ENCODE measurements at regions not wholly inside any gene's neighbourhood (a gene's known extent, or its start where the extent isn't known, plus 50 kb on each side); places are given as distances from the start of the nearest gene placed in this dataset.

GRCh38 chr12:42767998-42768397 lies 178.5 kb upstream of the PRICKLE1 start:
- no peak overlapping the region for H3K27ac ChIP-seq
- H3K4me1 ChIP-seq: no peaks in the 10 kb centered on the region
- no peak overlapping the region for H3K4me3 ChIP-seq (replicated peaks in 1 of 3)
- 92 to 96% methylated on average over 4 of the region's 4 CpGs for whole genome bisulfite sequencing, 2 donors
- H3K36me3 ChIP-seq: no peaks in the 10 kb centered on the region
- no peak for DNase-seq
- H3K9me3 ChIP-seq: no peaks in the 10 kb centered on the region
- H3K27me3 ChIP-seq: no peaks in the 10 kb centered on the region
- intact Hi-C loops (cut with DNase I): no loop called here
- TF ChIP-seq POLR2A (IDR thresholded peaks at IDR 0.05) (no peak), CTCF (IDR thresholded peaks at IDR 0.05) (no peak)

DNA sequence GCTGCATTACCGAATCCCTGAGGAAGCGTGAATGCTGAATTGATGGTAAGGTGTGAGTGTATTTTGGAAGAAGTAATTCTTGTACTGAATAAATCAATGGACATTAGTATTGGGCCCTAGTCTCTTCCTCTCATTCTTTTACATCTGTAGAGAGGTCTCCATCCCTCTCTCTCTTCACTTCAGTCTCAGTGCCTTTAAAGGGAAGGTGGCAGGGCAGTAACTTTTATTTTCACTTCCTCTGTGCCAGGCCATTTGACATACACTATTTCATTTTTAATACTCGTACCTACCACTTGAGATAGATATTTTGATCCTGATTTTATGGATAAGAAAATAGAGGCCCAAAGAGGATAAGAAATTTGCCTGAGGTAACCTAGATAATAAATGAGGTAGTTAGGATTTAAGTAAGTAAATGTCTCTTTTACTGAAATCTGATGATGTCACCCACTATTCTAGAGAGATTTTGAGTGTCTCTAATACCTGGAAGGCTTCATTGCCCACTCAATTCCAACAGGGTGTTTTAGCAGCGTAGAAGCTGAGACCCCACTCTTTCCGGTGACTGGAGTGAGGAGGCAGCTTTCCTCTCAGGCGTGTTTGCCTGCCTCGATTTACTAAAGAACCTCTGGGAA lies 177.9 kb upstream of the PRICKLE1 start:
- WGBS, 2 donors: 84 to 92% methylated on average over 7 of the region's 7 CpGs
- intact Hi-C loops (cut with DNase I): no loop called here

GRCh38 chr12:42766754-42767153 lies 177.2 kb upstream of the PRICKLE1 start:
- 90% methylated on average over 4 of the region's 4 CpGs for WGBS, 2 donors
- H3K4me3 ChIP-seq (replicated peaks in 1 of 3): no peak overlapping the region
- H3K9me3 ChIP-seq: no peaks in the 10 kb centered on the region
- no peaks in the 10 kb centered on the region for H3K27me3 ChIP-seq
- H3K36me3 ChIP-seq: no peaks in the 10 kb centered on the region
- DNase-seq: no peak
- TF ChIP-seq POLR2A (IDR thresholded peaks at IDR 0.05) (no peak), CTCF (IDR thresholded peaks at IDR 0.05) (no peak)
- intact Hi-C loops (cut with DNase I): no loop called here
- H3K4me1 ChIP-seq: no peaks in the 10 kb centered on the region
- H3K27ac ChIP-seq: no peak overlapping the region

More for the DNA sequence above, 177.9 kb upstream of the PRICKLE1 start:
- no peak overlapping the region for H3K27ac ChIP-seq
- TF ChIP-seq POLR2A (IDR thresholded peaks at IDR 0.05) (no peak), CTCF (IDR thresholded peaks at IDR 0.05) (no peak)
- no peak overlapping the region for H3K4me3 ChIP-seq (replicated peaks in 1 of 3)
- H3K4me1 ChIP-seq: no peaks in the 10 kb centered on the region
- H3K9me3 ChIP-seq: no peaks in the 10 kb centered on the region
- no peak for DNase-seq
- no peaks in the 10 kb centered on the region for H3K27me3 ChIP-seq
- no peaks in the 10 kb centered on the region for H3K36me3 ChIP-seq

GRCh38 chr12:42766026-42766425 lies 176.5 kb upstream of the PRICKLE1 start:
- 88 to 92% methylated on average over 3 of the region's 3 CpGs for WGBS, 2 donors
- no peak for TF ChIP-seq POLR2A (IDR thresholded peaks at IDR 0.05)
- no peak for TF ChIP-seq CTCF (IDR thresholded peaks at IDR 0.05)
- Histone ChIP-seq H3K9me3 (no peaks in the 10 kb centered on the region), H3K27ac (no peak overlapping the region), H3K36me3 (no peaks in the 10 kb centered on the region), H3K4me3 (replicated peaks in 1 of 3) (no peak overlapping the region), H3K27me3 (no peaks in the 10 kb centered on the region), H3K4me1 (no peaks in the 10 kb centered on the region)
- no peak for DNase-seq
- intact Hi-C loops (cut with DNase I): no loop called here

DNA sequence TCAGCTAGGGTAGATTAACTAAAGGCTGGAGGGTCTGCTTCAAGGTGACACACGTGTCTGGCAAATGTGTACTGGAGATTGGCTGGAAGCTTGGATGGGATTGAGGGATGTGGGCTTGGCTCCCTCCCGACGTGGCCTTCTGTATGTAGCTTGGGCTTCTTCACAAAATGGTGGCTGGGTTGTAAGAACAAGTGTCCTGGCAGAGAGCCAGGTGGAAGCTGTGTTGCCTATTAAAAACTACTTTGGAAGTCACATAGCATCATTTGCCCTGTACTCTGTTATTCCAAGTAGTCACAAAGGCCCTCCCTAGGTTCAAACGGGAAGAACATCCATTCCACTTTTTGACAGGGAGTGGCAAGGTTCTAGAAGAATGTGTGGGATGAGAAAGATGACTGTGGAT lies 174.1 kb upstream of the PRICKLE1 start:
- H3K9me3 ChIP-seq: no peaks in the 10 kb centered on the region
- no peaks in the 10 kb centered on the region for H3K27me3 ChIP-seq
- no peak for DNase-seq
- 82 to 87% methylated on average over 4 of the region's 4 CpGs for WGBS, 2 donors
- no peaks in the 10 kb centered on the region for H3K36me3 ChIP-seq
- no peak for TF ChIP-seq POLR2A (IDR thresholded peaks at IDR 0.05)
- no peak for TF ChIP-seq CTCF (IDR thresholded peaks at IDR 0.05)
- no peak overlapping the region for H3K27ac ChIP-seq
- intact Hi-C loops (cut with DNase I): no loop called here
- no peak overlapping the region for H3K4me3 ChIP-seq (replicated peaks in 1 of 3)
- H3K4me1 ChIP-seq: peaks cover 0 to 12% of the 10 kb centered on the region in 2 donors
